Tibial nerve (tissue), 4 donors: ENCODE measurements at regions not wholly inside any gene's neighbourhood (a gene's known extent, or its start where the extent isn't known, plus 50 kb on each side); places are given as distances from the start of the nearest gene placed in this dataset.

Source experiments
- EP300 ChIP-seq, 2 donors: sonication (generic); formaldehyde crosslinking; IDR thresholded peaks; one replicate each; pipeline ENCODE4 v1.6.1; 2017; ENCODE audit warnings: antibody characterized with exemption in 2 of 2, mild to moderate bottlenecking in 1 of 2
- TF ChIP-seq, protein P1 (sequence below), 5 experiments: fragments of 200-600 bp in 3 of 5; fragments of 450-650 bp in 2 of 5; sonication (generic) in 3 of 5; IDR thresholded peaks; one replicate each; pipeline ENCODE4 v1.5.1; 2016 to 2019; ENCODE audit warnings: antibody characterized with exemption in 5 of 5, mild to moderate bottlenecking in 3 of 5, moderate library complexity in 2 of 5

DNA sequence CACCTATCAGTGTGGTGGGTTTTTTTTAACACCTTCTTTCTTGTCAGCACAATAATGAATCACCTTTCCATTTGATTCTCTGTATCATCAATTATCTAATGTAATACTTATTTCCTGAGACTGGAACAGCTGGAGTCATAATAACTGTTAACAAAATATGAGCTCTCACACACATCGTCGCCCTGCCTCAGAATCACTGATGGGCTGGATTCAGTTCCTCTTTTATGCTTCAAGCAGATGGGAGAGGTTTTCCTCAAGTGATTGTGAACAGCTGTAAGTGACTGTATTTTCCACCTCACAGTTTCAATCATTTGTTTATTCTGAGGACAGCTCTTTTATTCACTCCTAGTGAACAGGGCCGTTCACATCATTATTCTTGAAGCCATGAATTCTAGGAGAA is 330.2 kb downstream of the DSC3 start:
- TF ChIP-seq, protein P1, sequence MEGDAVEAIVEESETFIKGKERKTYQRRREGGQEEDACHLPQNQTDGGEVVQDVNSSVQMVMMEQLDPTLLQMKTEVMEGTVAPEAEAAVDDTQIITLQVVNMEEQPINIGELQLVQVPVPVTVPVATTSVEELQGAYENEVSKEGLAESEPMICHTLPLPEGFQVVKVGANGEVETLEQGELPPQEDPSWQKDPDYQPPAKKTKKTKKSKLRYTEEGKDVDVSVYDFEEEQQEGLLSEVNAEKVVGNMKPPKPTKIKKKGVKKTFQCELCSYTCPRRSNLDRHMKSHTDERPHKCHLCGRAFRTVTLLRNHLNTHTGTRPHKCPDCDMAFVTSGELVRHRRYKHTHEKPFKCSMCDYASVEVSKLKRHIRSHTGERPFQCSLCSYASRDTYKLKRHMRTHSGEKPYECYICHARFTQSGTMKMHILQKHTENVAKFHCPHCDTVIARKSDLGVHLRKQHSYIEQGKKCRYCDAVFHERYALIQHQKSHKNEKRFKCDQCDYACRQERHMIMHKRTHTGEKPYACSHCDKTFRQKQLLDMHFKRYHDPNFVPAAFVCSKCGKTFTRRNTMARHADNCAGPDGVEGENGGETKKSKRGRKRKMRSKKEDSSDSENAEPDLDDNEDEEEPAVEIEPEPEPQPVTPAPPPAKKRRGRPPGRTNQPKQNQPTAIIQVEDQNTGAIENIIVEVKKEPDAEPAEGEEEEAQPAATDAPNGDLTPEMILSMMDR (IDR thresholded peaks at IDR 0.05), result no peak
- no peak for TF ChIP-seq EP300 (IDR thresholded peaks at IDR 0.05)
